Activated CD4-positive, alpha-beta T cell treated with anti-CD3 and anti-CD28 coated beads for 24 hours (primary cell): ENCODE measurements at regions not wholly inside any gene's neighbourhood (a gene's known extent, or its start where the extent isn't known, plus 50 kb on each side); places are given as distances from the start of the nearest gene placed in this dataset.
"Not testable (repeated sequence)": the region's sequence is repeated elsewhere in the genome, so short reads cannot be mapped to it uniquely, and the experiment has no call there.

Experiments
- DNase-seq, 2 donors: peaks; one replicate each; pipeline ENCODE4 v3.0.0-alpha.2; 2020; ENCODE audit warnings: low read depth in 2 of 2

- DNase-seq, result no peak
These were observed 521.7 kb upstream of the AUTS2 start for GRCh38 chr7:69076566-69076965.

DNA sequence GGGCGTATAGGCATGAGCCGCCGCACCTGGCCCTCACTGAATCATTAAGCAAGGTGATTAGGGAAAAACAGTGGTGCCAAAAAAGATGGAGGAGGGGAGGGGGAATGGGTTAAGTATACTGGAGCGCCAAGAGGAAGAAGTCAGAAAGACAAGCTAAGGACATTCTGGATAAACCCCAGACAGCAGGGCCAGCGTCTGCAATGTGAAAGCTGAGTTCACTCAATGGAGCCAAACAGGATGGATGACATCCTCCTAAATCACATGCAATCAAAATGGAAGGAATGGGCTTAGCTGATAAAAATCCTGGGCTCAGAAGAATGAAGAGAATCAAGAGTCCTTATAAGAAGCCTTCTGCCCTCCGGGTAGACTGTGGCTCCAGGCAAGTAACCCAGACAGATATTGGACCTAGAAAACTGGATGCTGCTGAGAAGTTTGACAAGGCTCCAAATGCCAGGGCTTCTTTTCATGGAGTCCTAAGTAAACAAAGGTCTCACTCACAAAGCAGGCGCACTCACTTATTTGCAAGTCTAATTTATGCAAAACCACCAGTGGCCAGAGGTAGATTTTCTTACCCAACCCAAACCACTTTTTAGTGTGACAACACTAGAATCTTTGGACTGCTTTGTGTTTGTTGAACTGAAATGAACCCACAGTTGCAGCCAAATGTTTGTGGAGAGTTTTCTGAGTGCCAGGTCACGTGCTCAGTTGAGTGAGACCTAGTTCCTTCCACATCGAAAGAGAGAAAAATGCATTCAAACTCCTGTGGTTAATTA lies 519.1 kb upstream of the AUTS2 start:
- no peak for DNase-seq

DNA sequence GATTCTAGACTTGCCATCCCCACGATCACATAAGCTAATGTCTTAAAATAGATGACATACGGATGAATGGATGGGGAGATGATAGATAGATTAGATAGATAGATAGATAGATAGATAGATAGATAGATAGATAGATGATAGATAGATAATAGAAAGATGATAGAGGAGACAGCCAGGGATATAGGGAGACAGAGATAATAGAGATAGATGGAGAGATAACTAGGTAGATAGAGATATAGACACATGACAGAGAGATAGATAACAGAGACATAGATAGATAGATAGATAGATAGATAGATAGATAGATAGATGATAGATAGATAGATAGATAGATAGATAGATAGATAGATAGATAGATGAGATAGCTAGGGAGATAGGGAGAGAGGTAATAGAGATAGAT lies 511.0 kb upstream of the AUTS2 start:
- not testable (repeated sequence) for DNase-seq

DNA sequence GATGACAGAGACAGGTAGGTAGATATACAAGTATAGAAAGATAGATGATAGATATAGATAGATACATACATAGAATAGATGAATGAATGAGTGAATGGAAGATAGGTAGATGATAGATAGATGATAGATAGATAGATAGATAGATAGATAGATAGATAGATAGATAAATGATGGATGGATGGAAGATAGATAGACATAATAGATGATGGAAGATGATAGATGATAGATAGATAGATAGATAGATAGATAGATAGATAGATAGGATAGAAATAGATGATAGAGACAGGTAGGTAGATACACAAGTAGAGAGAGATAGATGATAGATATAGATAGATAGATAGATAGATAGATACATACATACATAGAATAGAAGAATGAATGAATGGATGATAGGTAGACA lies 510.1 kb upstream of the AUTS2 start:
- DNase-seq, result no peak

DNA sequence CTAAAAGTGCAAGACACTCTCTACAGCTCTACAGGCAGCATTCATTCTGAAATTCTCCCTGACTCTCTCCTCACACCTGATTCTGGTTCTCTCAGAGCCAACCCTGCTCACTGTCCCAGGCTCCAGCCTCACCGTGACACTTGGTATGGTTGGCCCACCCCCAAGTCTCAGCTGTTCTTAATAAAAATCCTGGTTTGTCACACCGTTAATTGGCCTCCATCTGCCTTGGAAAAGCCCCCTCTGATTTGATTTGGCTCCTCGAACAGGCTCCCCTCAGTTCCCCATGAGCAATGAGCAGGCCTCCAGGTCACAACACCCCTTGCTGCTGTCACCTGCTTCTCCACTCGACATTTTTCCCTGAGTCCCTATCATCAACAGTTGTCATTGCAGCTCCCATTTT lies 507.3 kb upstream of the AUTS2 start:
- no peak for DNase-seq

DNA sequence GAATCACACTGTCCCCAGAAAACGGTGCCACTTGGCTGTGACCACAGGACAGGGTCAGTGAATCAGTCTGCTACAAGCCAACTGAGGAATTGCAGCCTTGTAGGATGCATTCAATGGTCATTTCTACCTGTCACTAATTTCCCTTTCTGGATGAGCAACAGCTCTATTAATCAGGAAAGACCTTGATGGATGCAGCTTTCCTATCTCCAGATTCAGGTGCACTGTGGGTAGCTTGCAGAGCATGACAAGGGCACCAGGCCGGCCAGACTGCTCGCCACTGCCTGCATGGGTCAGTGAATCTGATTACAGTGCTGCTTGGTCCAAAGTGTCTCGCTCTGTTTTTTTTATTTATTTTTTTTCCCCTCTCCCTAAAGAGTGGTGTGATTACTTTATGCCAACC lies 506.8 kb upstream of the AUTS2 start:
- DNase-seq, result no peak

GRCh38 chr7:69095127-69095526 lies 503.1 kb upstream of the AUTS2 start:
- no peak for DNase-seq

DNA sequence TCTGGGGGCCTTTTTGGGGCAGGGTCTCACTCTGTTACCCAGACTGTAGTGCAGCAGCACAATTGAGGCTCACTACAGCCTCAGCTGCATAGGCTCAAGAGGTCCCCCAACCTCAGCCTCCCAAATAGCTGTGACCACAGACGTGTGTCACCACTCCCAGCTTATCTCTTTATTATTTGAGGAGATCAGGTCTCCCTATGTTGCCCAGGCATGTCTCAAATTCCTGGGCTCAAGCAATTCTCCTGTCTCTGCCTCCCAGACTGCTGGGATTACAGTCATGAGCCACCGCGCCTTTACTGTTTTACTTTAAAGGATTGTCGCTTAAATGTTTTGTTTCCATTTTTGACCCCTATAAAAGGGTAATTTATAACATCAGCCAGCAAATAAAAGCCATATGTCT lies 502.6 kb upstream of the AUTS2 start:
- DNase-seq, result no peak

- DNase-seq, result no peak
These were observed 494.3 kb upstream of the AUTS2 start for GRCh38 chr7:69104023-69104422.

DNA sequence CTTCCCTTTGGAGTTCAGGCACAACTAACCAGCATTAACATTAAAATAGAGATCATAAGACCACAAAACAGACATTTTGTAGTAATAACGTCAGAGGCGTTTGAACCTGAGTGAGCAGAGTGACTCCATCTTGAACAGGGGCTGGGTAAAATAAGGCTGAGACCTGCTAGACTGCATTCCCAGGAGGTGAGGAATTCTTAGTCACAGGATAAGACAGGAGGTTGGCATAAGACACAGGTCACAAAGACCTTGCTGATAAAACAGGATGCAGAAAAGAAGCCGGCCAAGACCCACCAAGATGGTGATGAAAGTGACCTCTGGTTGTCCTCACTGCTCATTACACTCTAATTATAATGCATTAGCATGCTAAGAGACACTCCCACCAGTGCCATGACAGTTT lies 493.2 kb upstream of the AUTS2 start:
- DNase-seq, result no peak

DNA sequence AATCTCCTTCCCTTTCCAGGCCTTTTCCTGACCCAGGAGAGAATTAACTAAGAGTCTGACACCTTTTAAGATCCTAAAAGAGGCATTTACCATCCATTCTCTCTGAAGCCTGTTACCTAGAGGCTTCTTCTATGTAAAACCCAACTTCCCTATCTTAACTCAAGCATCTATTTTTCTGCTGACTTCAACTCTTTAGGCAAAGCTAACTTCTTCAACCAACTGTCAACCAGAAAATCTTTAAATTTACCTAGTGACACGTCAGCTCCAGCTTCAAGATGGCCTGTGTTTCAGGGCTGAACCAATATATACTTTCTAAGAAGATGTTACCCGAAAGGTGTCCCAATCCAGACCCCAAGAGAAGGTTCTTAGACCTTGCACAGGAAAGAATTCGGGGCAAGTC lies 492.3 kb upstream of the AUTS2 start:
- DNase-seq, result no peak

DNA sequence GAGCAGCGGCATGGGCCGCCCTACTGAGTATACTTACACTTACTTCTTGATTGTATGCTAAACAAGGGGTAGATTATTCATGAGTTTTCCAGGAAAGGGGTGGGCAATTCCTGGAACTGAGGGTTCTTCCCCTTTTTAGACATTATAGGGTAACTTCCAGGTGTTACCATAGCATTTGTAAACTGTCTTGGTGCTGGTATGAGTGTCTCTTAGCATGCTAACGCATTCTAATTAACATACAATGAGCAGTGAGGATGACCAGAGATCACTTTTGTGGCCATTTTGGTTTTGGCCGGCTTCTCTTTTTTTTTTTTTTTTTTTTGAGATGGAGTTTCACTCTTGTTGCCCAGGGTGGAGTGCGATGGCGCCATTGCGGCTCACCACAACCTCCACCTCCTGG lies 491.8 kb upstream of the AUTS2 start:
- DNase-seq, result not testable (repeated sequence)

DNA sequence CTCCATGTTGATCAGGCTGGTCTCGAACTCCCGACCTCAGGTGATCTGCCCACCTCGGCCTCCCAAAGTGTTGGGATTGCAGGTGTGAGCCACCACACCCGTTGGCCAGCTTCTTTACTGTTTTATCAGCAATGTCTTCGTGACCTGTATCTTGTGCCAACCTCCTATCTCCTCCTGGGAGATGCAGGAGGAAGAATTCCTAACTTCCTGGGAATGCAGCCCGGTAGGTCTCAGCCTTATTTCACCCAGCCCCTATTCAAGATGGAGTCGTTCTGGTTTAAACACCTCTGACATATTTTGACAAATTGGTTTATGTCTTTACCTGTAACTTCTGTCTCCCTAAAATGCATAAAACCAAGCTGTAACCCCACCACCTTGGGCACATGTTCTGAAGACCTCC lies 491.3 kb upstream of the AUTS2 start:
- DNase-seq, result not testable (repeated sequence)

- DNase-seq, result no peak
These were observed 490.2 kb upstream of the AUTS2 start for GRCh38 chr7:69108097-69108496.

GRCh38 chr7:69109246-69109645 lies 489.0 kb upstream of the AUTS2 start:
- no peak for DNase-seq

GRCh38 chr7:69109879-69110278 lies 488.4 kb upstream of the AUTS2 start:
- no peak for DNase-seq

GRCh38 chr7:69110450-69111050 lies 487.7 kb upstream of the AUTS2 start:
- no peak for DNase-seq

GRCh38 chr7:69114374-69114773 lies 483.9 kb upstream of the AUTS2 start:
- DNase-seq, result no peak

- no peak for DNase-seq
These were observed 482.5 kb upstream of the AUTS2 start for GRCh38 chr7:69115788-69116187.

GRCh38 chr7:69116196-69116595 lies 482.1 kb upstream of the AUTS2 start:
- DNase-seq, result not testable (repeated sequence)

DNA sequence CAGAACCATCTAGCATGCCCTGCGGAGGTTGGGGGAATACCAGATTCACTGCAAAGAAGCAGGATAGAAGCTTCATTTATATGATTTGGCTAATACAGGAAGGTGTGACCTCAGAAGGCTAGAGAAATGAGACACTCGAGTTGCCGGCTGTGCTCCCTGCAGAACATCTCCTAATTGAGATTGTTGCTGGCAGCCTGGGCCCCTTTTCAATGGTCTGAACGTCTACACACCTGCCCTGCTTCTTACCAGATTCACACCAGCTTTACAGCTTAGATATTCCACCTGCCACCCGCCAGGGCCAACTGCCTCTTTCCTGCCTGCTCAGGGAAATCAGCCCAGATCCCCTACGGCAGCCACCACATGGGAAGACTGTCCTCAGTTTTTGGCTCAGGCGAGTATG lies 475.3 kb upstream of the AUTS2 start:
- no peak for DNase-seq

GRCh38 chr7:69126896-69127479 lies 471.3 kb upstream of the AUTS2 start:
- DNase-seq, result no peak

GRCh38 chr7:69129524-69129923 lies 468.8 kb upstream of the AUTS2 start:
- DNase-seq, result no peak
